ENCODE measurements at regions not wholly inside any gene's neighbourhood (a gene's known extent, or its start where the extent isn't known, plus 50 kb on each side); places are given as distances from the start of the nearest gene placed in this dataset.

- TF ChIP-seq CTCF (IDR thresholded peaks at IDR 0.05; ENCODE audit: low read depth, low read length) (no peak), EZH2phosphoT487 (IDR thresholded peaks at IDR 0.05; ENCODE audit: low read depth) (no peak)
Observed at GRCh38 chr2:107027810-107028209, 141.8 kb upstream of the ST6GAL2 start.
